ENCODE measurements at regions not wholly inside any gene's neighbourhood (a gene's known extent, or its start where the extent isn't known, plus 50 kb on each side); places are given as distances from the start of the nearest gene placed in this dataset.

DNA sequence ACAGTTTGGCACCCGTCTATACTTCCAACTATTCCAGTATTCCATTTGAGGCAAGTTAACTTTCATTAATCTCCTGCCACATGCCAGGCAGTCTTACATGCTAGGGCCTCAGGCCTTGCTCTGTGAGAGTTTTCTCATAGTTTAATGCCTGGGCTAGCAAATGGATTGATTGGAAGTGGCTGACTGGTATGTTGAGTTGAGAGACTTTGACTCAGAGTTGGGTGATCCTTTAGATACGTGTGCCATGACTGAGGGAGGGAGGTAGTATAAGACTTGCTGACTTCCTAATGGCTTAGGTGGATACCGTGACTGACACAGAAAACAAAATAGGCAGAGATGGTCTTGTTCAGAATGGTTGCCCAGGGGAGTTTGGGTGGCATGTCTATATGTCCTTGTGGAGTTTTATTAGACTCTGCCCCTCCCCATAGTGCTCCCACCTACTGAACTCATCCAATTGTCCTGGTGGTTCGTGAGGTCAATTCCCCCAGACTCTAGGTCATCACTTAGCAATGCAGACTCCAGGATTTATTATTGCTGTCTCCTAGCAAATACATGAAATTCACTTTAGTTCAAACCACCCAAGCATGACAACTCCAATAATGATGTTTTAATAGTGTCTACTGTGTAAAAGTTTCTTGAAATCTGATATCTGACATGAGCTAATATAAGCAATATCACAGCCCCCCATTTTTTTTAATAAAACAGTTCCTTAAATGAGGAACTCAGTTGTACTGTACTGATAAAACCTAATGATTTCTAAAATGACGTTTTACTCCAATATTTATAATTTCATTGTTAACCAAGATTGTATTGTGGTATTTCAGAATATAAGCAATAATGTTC is 413.9 kb upstream of the MDFIC2 start:
- H3K9me3 ChIP-seq, result no peaks in the 10 kb centered on the region
- H3K4me1 ChIP-seq, result no peaks in the 10 kb centered on the region
- TF ChIP-seq POLR2A (IDR thresholded peaks at IDR 0.05) (no peak), CTCF (IDR thresholded peaks at IDR 0.05) (no peak)
- intact Hi-C loops (cut with DNase I; ENCODE audit: low total_unique reads), result no loop called here
- H3K27ac ChIP-seq, result no peak overlapping the region
- H3K4me3 ChIP-seq, result no peak overlapping the region
- H3K36me3 ChIP-seq, result no peaks in the 10 kb centered on the region
- H3K27me3 ChIP-seq, result no peaks in the 10 kb centered on the region
- no peak for DNase-seq

GRCh38 chr3:70722018-70722417 is 409.6 kb upstream of the MDFIC2 start:
- no peak for TF ChIP-seq POLR2A (IDR thresholded peaks at IDR 0.05)
- no peak for TF ChIP-seq CTCF (IDR thresholded peaks at IDR 0.05)
- Histone ChIP-seq H3K36me3 (no peaks in the 10 kb centered on the region), H3K4me1 (peaks cover 0 to 3% of the 10 kb centered on the region in 2 donors), H3K27ac (no peak overlapping the region), H3K9me3 (no peaks in the 10 kb centered on the region), H3K4me3 (no peak overlapping the region), H3K27me3 (no peaks in the 10 kb centered on the region)
- no peak for DNase-seq
- intact Hi-C loops (cut with DNase I; ENCODE audit: low total_unique reads), result no loop called here

DNA sequence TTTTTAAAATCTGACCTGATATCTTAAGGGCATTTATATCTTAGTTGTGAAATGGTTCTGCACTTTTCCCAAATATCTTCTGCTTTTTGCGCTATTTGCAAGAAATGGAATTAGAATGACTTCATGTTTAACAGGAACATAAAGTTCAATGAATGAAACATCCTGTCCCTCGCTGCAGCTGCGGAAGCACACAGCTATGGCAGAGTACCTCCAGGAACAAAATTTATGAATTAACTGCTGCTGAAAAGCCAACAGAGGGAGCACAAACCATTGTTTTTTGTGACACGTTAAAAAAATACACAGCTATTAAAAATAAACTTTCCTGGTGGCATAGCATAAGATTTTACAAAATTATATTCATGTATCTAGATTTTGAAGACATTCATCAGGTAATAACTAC is 404.4 kb upstream of the MDFIC2 start:
- peaks cover 0 to 3% of the 10 kb centered on the region in 2 donors for H3K4me1 ChIP-seq
- H3K9me3 ChIP-seq, result no peaks in the 10 kb centered on the region
- H3K4me3 ChIP-seq, result no peak overlapping the region
- no peaks in the 10 kb centered on the region for H3K27me3 ChIP-seq
- no peak overlapping the region for H3K27ac ChIP-seq
- no peaks in the 10 kb centered on the region for H3K36me3 ChIP-seq
- intact Hi-C loops (cut with DNase I; ENCODE audit: low total_unique reads), result no loop called here
- no peak for TF ChIP-seq POLR2A (IDR thresholded peaks at IDR 0.05)
- TF ChIP-seq CTCF (IDR thresholded peaks at IDR 0.05), result peak; percentile 37 to 63 (median 51)
- peak; percentile 15 to 27 for DNase-seq

- Histone ChIP-seq H3K27ac (no peak overlapping the region), H3K4me1 (peaks cover 0 to 3% of the 10 kb centered on the region in 2 donors), H3K9me3 (no peaks in the 10 kb centered on the region), H3K27me3 (no peaks in the 10 kb centered on the region), H3K4me3 (no peak overlapping the region), H3K36me3 (no peaks in the 10 kb centered on the region)
- intact Hi-C loops (cut with DNase I; ENCODE audit: low total_unique reads), result no loop called here
- DNase-seq, result no peak
- TF ChIP-seq CTCF (IDR thresholded peaks at IDR 0.05), result no peak
- TF ChIP-seq POLR2A (IDR thresholded peaks at IDR 0.05), result no peak
These were observed 400.1 kb upstream of the MDFIC2 start for GRCh38 chr3:70712449-70713082.

Measured in uterus (tissue), 3 donors.